GM18508 (cell line): ENCODE measurements at regions not wholly inside any gene's neighbourhood (a gene's known extent, or its start where the extent isn't known, plus 50 kb on each side); places are given as distances from the start of the nearest gene placed in this dataset.

Experiments
- ATAC-seq: cut with Tn5 transposase; IDR thresholded peaks from one replicate; pipeline ENCODE4 v1.9.1; 2021; ENCODE audit warnings: moderate number of reproducible peaks; ENCODE audit not compliant: insufficient read depth, unreplicated experiment

DNA sequence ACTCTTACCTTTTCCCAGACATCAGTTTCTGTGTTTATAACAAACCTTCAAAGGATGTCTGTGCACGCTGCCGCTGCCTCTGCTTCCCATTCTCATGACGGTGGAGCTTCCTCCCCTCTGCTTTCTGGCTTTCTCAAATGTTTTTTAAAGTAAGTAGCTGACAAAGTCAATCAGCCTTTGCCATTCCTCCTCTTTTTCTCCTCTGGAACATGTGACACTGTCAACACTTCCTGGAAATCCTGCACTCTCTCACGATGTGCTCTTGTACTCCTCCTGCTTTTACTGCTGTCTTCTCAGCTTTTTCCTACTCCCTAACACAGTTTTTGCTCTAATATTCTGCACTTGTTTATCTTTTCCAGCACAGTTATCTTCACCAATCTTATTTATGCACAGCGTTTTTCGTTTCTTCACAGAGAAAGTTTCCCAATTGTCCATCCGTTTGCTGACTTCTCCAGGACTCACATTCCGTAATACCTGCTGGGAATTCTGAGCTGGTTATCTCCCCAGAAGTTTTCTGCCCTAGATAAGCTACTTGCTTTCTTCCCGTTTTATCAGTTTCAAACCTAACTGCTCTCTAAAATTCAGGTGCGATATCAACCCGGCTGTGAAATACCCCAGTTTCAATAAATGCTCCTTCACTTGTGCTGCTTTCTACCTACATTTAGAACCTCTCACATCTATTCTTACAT, 465.6 kb upstream of the AGA start:
- ATAC-seq: no peak

DNA sequence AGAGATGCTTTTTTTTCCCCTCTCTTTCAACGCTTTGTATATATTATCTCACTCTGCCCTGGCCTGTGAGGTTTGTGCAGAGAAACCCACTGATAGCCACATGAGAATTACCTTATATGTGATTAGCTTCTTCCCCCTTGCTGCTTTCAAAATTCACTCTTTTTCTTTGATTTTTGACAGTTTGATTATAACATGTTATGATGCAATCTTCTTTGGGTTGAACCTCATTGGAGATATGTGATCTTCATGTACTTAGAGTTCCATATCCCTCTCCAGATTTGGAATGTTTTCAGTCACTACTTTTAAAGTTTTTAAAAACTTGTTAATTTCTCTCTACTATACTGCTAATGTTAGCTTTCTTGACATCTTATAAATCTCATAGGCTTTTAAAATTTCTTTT, 479.5 kb upstream of the AGA start:
- ATAC-seq: no peak

DNA sequence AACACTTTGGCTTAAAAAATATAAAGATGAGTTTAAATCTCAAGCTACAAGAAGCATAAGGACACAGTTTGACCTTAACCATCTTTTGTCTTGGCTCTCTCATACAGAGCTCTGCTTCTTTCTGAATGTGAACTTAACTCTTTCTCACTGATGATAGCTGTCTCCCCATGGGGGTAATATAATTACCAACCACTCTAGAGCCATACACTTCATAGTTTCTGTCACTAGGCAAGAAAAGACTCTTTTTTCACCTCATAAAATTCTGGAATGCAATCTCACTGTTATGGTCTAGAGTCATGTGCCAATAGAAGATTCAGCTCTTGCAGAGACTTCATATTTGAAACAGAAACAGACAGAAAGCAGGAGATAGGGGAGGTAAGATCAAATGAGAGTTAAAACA, 481.7 kb upstream of the AGA start:
- ATAC-seq: no peak

DNA sequence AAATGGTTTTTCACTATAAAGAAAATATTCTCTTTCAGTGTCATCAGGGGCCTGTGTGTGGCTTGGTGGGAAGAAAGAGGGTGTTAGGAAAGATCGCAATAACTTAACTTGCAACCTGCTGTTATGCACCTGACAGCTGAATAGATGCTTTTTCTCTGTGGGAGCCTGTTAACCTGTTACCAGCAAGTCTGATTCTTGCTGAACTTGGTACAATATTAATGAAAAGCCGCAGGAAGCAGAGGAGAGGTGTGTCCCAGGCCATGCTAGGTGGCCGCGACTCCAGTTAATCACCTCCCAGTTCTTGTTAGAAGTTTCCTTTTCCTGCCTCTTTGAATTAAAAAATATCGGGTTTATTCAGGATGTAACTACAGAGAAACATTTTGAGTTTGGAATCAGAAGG, 494.8 kb upstream of the AGA start:
- no peak for ATAC-seq

DNA sequence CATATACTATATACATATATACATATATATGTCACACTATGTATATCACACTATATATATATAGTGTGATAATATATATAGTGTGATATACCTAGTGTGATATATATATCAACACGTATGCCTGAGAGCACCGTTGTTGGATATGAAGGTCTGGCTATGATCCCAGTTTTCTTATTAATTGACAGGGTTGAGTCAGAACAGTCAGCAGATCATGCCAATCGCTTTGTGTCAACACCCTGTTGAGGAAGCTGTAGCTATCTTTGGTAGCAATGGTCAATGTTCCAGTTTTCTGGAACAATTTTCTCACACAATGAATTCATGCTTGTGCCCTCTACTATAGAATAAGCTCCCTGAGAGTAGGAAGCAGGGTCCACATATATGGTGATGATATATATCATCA, 496.0 kb upstream of the AGA start:
- no peak for ATAC-seq

DNA sequence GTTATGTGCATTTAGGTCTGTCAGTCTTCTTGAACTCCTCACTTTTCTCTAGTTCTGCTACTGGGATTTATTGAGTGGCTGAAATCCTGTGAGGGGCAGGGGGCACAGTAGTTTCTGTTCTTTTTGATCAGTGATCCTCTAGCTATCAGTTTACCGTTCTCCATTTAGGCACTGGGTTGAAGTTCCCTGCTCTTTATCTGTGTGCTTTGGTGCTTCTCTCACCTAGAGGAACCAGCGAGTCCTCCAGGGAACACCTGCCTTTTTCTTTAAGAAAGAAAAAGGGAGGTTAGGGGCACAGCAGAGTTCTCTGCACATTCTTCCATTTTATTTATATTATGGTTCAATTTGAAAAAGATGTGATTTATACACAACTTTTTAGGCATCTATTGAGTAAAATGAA, 503.0 kb upstream of the AGA start:
- ATAC-seq: no peak

DNA sequence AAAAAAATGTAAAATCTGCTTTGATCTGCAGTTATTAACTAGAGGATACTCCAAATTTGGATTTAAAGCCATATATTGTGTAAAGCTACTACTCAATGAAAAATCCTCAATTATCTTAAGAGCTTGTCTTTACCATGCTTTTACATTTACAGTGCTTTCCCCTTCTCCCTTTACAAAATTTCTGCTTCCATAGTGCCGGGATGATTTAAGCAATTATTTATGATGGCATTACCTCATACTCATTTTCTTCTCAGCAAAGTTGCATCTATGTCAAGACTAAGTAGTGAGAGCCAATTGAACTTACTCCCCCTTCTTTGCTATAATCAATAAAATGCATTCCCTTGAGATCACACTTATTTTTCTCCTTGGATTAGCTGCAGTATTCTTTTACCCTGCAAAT, 505.4 kb upstream of the AGA start:
- ATAC-seq: no peak

DNA sequence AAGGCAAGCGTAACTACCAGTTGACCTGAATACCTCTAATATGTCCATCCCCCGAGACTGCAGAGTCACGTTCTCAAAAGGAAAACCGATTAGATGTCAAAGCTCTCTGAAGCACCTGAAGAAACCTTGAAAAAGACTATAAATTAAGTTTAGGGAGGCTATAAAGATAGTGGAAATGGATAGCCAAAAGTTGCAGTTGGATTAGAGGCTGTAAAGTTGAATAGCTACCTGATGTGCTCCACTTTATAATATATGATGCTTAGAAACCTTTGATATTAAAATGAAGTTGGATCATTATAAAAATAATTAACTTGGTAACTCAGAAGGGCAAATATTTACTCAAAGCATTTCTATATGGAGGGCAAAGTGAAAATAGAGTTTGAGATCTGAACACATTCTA, 506.6 kb upstream of the AGA start:
- ATAC-seq: no peak

DNA sequence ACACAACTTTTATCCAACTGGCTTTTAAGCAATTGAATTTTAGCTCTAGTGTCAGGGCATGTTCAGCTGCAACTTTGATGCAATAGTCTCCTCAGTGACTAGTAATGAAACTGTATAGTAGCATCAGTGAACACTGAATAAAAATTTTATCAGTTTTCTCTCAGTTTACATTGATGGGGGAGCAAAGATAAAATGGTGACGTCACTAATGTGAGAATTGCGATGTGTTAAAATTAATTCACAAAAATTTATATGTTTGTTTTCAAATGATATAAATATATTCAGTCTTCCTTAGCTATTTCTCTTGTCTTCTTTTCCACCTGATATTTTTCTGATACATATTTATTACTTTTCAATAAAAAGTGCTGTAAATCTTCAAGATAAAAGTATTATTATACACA, 508.8 kb upstream of the AGA start:
- ATAC-seq: no peak

DNA sequence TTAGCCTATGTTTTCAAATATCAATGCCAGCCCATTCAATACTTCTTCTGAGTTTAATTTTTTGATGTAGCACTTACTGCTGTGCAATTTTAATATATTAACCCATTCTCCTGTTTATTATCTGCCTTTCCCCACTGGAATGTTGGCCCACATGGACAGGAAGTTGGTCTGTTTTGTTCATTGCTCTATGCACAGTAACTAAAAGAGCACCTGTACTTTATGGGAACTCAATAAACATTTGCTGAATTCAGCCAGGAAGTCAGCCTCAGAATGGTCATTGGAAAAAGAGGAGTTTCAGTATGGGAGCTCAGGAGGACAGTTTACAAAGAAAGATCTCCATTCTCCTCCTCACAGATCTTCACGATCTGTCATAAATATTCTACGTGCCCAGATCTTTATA, 510.5 kb upstream of the AGA start:
- ATAC-seq: no peak

DNA sequence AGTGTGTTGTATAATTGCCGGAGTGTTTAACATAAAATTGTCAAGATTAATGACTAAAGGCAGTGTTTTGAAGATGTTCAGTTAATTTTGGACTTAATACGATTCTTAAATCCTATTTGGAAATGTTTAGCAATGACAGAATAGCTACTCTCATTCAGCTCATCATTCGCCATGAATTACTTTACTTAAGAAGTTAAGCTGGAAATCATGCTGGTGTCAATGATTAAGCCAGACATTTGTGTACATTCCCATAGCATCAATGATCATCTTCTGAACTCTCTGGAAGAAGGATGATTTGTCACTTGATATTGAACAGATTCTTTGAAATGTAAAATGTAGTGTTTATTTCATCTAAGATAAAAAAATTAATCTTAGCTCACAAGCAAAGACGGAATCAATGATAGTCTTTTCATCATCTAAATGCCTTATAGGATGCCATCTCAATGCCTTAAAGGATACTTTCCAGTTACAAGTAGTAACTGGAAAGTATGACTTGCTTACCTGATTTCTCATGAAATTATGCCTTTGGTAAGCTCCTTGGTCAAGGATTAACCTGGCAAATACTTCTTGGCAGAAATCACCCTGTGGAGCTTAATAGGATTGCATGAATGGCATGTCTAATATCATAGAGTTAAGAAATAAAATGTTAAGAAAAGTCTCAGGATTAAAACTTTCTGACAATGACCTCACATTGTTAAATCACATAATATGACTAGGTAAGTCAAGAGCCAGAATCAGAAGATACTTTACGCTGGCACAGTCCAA, 515.5 kb upstream of the AGA start:
- ATAC-seq: no peak

DNA sequence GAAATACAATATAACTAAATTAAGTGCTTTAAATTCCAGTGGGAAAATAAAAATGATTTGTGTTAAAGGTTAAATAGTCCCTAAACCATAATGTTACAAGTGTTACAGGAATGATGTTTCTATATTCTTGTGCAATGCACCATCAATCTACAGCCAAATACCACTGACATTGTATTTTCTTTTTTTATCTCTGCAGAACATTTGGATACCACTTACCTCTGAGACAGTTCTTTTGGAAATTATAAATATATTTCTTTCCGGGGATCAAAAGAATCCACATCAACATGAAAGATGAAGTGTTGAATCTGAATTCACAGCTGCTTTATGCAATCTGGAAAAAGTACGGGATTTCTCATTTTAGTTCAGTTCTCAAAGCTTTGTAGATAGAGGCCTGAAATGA, 518.3 kb upstream of the AGA start:
- ATAC-seq: no peak

DNA sequence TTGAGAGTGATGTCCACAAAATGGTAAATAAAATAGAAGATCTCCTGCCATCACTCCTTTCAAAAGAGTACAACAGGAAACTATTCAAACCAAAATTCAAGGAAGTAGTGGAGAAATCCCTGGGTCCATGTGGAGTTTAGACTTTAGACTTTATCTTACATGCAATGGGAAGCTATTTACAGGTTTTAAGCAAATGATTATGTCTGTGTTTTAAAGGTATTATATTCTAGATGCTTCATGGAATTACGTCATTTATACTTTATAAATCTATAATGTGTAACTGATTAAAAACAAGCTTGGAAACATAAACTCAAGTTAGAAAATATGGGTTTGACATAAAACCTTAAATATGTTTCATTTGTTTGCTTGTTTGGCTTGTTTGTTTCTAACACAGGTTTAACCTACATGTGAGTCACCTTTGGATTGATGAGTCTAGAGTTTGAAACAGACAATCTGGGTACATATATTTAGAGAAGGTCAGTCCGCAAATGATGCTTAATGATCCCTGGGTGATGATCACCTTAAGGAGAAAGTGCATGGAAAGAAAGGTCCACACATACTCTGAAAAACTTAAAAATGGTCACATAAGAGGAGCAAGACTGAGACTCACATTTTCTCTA, 519.6 kb upstream of the AGA start:
- ATAC-seq: no peak

DNA sequence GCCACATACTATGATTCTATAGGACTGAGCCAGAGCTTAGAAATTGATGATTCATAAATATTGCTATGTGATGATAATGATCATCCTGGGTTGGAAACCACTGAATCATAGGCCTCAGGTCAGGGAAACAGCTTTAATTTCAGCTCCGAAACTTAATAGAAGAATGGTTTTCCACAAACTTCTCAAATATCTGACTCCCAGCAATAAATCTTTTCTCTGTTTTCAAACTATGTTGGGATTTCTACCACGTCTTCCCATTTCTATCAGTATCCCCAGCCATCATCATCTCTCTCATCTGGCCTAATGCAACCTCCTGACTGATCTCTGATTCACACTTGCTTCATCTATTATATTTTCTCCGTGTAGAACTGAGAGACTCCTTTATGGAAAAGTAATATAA, 521.8 kb upstream of the AGA start:
- ATAC-seq: no peak

DNA sequence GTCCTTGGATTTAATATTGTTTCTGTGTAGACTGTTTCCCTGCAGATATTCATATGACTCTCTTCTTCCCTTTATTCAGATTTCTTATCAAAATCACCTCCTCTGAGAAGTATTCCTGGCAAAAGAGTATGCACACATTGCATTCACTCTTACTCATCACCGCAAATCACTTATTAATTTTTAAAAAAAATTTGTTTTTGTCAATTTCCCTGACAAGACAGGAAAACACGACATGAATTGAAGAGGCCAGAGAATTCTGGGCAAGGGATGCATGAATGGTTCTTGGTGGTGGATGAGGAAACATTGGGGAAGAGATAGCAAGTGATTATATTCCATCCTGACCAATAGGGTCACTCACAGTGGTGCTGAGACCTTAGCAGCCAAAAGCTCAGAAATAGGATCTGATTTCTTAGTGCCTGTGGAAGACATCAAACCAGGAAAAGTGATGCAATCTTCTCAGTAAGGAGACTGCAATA, 522.5 kb upstream of the AGA start:
- ATAC-seq: no peak

DNA sequence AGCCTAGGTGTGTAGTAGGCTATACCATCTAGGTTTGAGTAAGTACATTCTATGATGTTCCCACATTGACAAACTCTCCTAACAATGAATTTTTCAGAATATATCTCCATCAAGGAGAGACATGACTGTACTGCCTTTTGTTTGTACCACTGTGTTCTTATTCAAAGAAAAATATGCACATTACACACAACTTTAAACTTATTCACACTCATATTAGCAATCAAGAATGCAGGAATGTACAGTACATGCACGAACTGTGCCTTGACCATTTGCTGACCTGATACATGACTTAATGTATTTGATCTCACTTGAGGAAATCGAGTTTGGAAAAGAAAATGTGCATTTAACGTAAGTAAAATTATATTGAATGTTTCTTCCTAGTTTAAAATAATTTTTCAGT, 525.1 kb upstream of the AGA start:
- no peak for ATAC-seq

DNA sequence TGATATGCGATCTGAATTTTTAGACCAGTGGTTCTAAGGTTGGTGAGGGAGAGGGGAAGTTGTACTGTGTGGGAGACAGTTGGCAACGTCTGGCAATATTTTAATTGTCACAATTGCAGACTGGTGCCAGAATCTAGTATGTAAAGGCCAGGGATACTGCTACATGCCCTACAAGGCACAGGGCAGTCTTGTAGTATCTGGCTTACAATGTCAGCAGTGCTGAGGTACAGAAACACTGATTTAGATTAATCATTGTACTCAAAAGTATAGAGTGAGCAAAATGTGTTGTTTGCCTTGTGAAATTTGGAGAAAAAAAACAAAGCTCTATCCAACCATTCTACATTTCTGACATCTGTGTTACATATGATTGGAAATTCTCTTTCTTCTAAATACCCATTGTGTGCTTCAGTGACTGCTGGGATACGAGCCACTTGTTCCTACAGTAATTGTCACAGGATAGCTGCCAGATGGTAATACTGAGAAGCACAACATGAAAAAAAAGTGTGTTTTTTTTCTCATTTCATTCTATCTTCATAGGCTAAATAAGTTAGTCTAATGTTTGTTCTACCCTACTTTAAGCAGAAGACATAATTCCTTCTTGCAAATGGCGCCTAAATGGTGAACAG, 526.7 kb upstream of the AGA start:
- no peak for ATAC-seq

DNA sequence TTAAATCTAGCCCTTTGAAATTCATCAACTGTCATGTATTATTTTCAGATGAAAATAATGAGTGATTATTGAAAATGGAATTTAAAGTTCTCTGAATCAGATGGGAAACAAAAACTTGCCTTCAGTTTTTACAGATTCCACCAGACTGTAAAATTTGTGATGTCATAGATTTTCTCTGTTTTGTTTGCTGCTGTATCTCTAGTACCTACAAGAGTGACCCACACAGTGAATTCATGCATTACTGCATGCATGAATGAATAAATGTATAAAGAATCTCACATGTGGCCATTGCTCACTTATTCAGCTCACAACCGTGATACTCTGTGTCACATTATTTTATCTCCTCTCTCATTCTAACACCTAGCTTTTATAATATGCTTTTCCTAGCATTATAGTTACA, 532.2 kb upstream of the AGA start:
- ATAC-seq: no peak

DNA sequence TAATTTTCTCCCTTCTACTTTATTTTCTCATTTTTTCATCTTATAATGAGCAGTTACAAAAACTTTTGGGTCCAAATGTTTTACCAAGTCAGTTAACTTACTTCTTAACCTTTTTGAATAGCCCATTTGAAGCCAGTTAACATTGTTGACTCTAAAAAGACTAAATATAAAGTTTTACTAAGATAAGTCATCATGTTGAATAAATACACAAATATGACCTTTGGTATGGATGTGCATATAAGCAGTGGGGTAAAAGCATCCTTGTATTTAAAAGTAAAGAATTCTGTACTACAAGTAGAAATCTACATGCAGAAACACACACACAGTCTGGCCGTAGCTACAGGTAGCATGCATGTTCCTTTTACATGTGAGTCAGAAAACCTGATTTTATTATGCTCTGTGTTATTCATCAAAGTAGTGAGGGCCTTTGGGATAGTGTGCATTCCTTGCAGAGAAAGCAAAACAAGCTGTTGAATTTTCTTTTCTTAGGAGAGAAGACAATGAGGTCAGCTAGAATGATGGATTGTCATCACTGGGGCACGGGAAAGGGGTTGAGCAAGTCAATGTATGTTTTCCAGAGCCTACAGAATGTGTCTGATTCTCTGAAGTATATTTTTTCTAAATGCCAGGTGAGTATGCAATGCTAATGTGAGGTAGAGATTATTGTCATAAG, 533.2 kb upstream of the AGA start:
- no peak for ATAC-seq

DNA sequence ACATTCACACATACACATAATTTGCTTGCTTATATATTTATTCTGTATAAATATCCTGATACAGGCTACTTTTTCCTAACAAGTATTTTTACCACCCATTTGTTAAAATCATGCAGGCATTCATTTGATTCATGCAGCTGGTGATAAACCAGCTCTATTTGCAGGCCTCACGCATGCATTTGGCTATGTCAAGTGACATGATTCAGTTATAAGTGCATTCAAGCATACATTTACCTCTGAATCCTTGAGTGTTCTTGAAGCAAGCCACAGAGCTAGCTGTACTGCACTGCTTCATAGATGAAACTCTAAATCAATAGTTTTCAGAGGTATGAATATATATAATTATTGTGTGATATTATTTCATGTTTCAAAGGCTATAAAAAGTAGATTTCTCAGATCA, 544.0 kb upstream of the AGA start:
- no peak for ATAC-seq

DNA sequence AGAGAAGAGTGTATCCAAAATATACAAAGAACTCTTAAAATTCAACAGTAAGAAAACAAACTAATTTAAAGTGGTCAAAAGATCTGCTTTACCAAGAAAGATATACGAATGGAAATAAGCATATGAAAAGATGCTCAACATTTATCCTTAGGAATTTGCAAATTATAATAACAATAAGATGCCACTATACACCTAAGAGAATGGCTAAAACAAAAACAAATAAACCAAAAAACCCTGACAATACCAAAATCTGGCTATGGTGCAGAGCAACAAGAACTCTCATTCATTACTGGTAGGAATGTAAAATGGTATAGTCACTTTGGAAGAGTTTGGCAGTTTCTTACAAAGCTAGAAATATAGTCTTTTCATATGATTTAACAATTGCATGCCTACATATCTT, 545.7 kb upstream of the AGA start:
- ATAC-seq: no peak
